GM12875 (cell line): ENCODE measurements at regions not wholly inside any gene's neighbourhood (a gene's known extent, or its start where the extent isn't known, plus 50 kb on each side); places are given as distances from the start of the nearest gene placed in this dataset.

Experiments used
- H3K4me3 ChIP-seq: one replicate; pipeline ENCODE4 v1.5.1; 2011; ENCODE audit warnings: low read depth, low read length, control low read depth
- CTCF ChIP-seq: IDR thresholded peaks from 2 replicates; pipeline ENCODE4 v1.5.1; 2011; ENCODE audit warnings: low read depth, mild to moderate bottlenecking, control low read depth, inconsistent platforms, low read length, moderate library complexity, borderline replicate concordance; ENCODE audit not compliant: insufficient read depth

GRCh38 chr3:151620071-151620470 lies 113.7 kb upstream of the AADACL2 start:
- no peak for TF ChIP-seq CTCF
- no peak overlapping the region for H3K4me3 ChIP-seq

GRCh38 chr3:151615464-151615863 lies 118.3 kb upstream of the AADACL2 start:
- TF ChIP-seq CTCF, result no peak
- no peak overlapping the region for H3K4me3 ChIP-seq

GRCh38 chr3:151612115-151612514 lies 121.6 kb upstream of the AADACL2 start:
- H3K4me3 ChIP-seq, result no peak overlapping the region
- TF ChIP-seq CTCF, result no peak

GRCh38 chr3:151611419-151611818 lies 122.3 kb upstream of the AADACL2 start:
- H3K4me3 ChIP-seq, result no peak overlapping the region
- TF ChIP-seq CTCF, result no peak

GRCh38 chr3:151609491-151609890 lies 124.2 kb upstream of the AADACL2 start:
- H3K4me3 ChIP-seq, result no peak overlapping the region
- TF ChIP-seq CTCF, result no peak

GRCh38 chr3:151604891-151605290 lies 128.8 kb upstream of the AADACL2 start:
- TF ChIP-seq CTCF, result no peak
- no peak overlapping the region for H3K4me3 ChIP-seq

- no peak for TF ChIP-seq CTCF
- H3K4me3 ChIP-seq, result no peak overlapping the region
These were observed 132.9 kb upstream of the AADACL2 start for GRCh38 chr3:151600783-151601182.
